OCI-LY1 (cell line): ENCODE measurements at regions not wholly inside any gene's neighbourhood (a gene's known extent, or its start where the extent isn't known, plus 50 kb on each side); places are given as distances from the start of the nearest gene placed in this dataset.

Experiments used
- H2AFZ ChIP-seq: fragments of 200-600 bp; sonication (generic), shearing (Covaris generic); 2 replicates; pipeline ENCODE4 v1.6.0; 2014; ENCODE audit warnings: antibody characterized with exemption, mild to moderate bottlenecking, low read length
- H3F3A ChIP-seq: fragments of 200-600 bp; sonication (generic), shearing (Covaris generic); 2 replicates; pipeline ENCODE4 v1.6.0; 2014; ENCODE audit warnings: mild to moderate bottlenecking, antibody characterized with exemption, low read length, moderate library complexity; ENCODE audit not compliant: insufficient read depth
- H3K27ac ChIP-seq: fragments of 200-600 bp; sonication (generic); 2 replicates; pipeline ENCODE4 v1.5.1; 2014; ENCODE audit warnings: low read length, mixed run types, mild to moderate bottlenecking, low read depth; ENCODE audit not compliant: poor library complexity, severe bottlenecking
- H3K27me3 ChIP-seq: fragments of 200-600 bp; sonication (generic); 2 replicates; pipeline ENCODE4 v1.6.0; 2014; ENCODE audit warnings: antibody characterized with exemption, mild to moderate bottlenecking, low read length, moderate library complexity; ENCODE audit not compliant: insufficient read depth
- H3K36me3 ChIP-seq: fragments of 200-600 bp; sonication (generic); 2 replicates; pipeline ENCODE4 v1.6.1; 2014; ENCODE audit warnings: mild to moderate bottlenecking, antibody characterized with exemption, low read length, moderate library complexity, mixed read lengths; ENCODE audit not compliant: insufficient read depth
- H3K4me1 ChIP-seq: fragments of 200-600 bp; sonication (generic); 2 replicates; pipeline ENCODE4 v1.5.1; 2014; ENCODE audit warnings: mild to moderate bottlenecking, low read length, moderate library complexity; ENCODE audit not compliant: insufficient read depth, severe bottlenecking
- H3K4me2 ChIP-seq: fragments of 200-600 bp; sonication (generic), shearing (Covaris generic); 2 replicates; pipeline ENCODE4 v1.6.1; 2014; ENCODE audit warnings: low read length
- H3K4me3 ChIP-seq: fragments of 200-600 bp; sonication (generic); 2 replicates; pipeline ENCODE4 v1.5.1; 2014; ENCODE audit warnings: low read length, low read depth, mild to moderate bottlenecking, mixed read lengths; ENCODE audit not compliant: poor library complexity, severe bottlenecking
- H3K79me2 ChIP-seq: fragments of 200-600 bp; shearing (Covaris generic); 2 replicates; pipeline ENCODE4 v1.6.1; 2016; ENCODE audit warnings: mixed run types, low read length, mixed read lengths; ENCODE audit not compliant: insufficient read depth
- H3K9ac ChIP-seq: fragments of 200-600 bp; sonication (generic), shearing (Covaris generic); 2 replicates; pipeline ENCODE4 v1.6.1; 2014; ENCODE audit warnings: mild to moderate bottlenecking, low read length, mixed read lengths
- H3K9me2 ChIP-seq: fragments of 200-600 bp; sonication (generic), shearing (Covaris generic); 2 replicates; pipeline ENCODE4 v1.6.1; 2014; ENCODE audit warnings: low read depth, mild to moderate bottlenecking, low read length, mixed read lengths
- H3K9me3 ChIP-seq: fragments of 200-600 bp; shearing (Covaris generic); 2 replicates; pipeline ENCODE4 v1.6.1; 2014; ENCODE audit warnings: low read length, mixed read lengths
- H4K20me1 ChIP-seq: fragments of 200-600 bp; sonication (generic), shearing (Covaris generic); 2 replicates; pipeline ENCODE4 v1.6.0; 2016; ENCODE audit warnings: mild to moderate bottlenecking, low read length; ENCODE audit not compliant: insufficient read depth
- EZH2 ChIP-seq: fragments of 200-600 bp; sonication (generic), shearing (Covaris generic); IDR thresholded peaks from 2 replicates; pipeline ENCODE4 v1.8.0; 2017; ENCODE audit warnings: borderline replicate concordance, mixed run types, mild to moderate bottlenecking, antibody characterized with exemption, low read length, moderate library complexity, mixed read lengths
- TF ChIP-seq, protein P1 (sequence below): fragments of 200-600 bp; sonication (generic), shearing (Covaris generic); IDR thresholded peaks from 2 replicates; pipeline ENCODE4 v1.5.1; 2017; ENCODE audit warnings: mild to moderate bottlenecking, antibody characterized with exemption, low read length, moderate library complexity, mixed read lengths

DNA sequence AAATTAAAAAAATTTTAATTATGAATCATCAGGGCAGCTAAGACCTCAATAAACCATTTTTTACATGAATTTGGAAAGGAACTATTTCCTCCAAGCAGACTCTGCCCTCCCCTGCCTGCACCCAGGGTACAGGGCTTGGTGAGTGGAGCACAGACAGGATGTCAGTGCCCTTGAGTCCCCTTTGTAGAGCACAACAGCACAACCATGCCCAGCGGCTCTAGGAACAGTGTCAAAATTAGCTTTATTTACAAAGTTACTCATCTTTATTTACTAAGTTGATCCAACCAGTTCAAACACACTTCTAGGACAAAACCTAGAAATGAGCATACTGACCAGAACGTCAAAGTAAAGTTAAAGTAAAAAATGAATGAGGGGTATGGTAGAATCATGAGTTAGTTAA lies 90.6 kb upstream of the TSC22D2 start:
- no peak overlapping the region for H3K9ac ChIP-seq
- no peaks in the 10 kb centered on the region for H3K9me2 ChIP-seq
- H3K4me2 ChIP-seq: no peak overlapping the region
- no peak overlapping the region for H2AFZ ChIP-seq
- no peaks in the 10 kb centered on the region for H3K79me2 ChIP-seq
- no peak overlapping the region for H3K27ac ChIP-seq
- TF ChIP-seq EZH2: no peak
- TF ChIP-seq, protein P1, sequence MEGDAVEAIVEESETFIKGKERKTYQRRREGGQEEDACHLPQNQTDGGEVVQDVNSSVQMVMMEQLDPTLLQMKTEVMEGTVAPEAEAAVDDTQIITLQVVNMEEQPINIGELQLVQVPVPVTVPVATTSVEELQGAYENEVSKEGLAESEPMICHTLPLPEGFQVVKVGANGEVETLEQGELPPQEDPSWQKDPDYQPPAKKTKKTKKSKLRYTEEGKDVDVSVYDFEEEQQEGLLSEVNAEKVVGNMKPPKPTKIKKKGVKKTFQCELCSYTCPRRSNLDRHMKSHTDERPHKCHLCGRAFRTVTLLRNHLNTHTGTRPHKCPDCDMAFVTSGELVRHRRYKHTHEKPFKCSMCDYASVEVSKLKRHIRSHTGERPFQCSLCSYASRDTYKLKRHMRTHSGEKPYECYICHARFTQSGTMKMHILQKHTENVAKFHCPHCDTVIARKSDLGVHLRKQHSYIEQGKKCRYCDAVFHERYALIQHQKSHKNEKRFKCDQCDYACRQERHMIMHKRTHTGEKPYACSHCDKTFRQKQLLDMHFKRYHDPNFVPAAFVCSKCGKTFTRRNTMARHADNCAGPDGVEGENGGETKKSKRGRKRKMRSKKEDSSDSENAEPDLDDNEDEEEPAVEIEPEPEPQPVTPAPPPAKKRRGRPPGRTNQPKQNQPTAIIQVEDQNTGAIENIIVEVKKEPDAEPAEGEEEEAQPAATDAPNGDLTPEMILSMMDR: no peak
- no peak overlapping the region for H3K4me3 ChIP-seq
- H3F3A ChIP-seq: no peaks in the 10 kb centered on the region
- H3K9me3 ChIP-seq: no peaks in the 10 kb centered on the region
- H3K4me1 ChIP-seq: no peaks in the 10 kb centered on the region
- H3K27me3 ChIP-seq: 0 out of 2 replicates have a peak, but pooled peaks cover 6% of the 10 kb centered on the region
- H3K36me3 ChIP-seq: no peaks in the 10 kb centered on the region
- H4K20me1 ChIP-seq: no peaks in the 10 kb centered on the region

DNA sequence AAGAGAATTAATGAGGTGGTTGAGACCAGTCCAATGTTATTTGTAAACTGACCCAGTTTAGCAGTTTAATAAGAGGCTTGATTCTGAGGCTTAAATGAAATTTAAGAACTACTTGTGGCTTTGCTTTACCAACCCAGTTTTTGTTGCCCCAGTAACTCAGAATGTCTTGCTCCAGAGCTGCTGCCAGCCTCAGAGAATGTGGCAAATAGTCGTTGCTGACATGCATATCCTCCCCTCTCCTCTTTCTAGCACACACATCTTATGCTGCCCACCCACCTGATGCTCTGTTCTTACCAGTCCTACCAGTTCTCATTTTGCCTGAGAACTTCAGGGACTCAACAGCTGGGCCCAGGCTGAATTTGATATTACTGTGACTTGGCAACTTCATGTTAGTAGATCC lies 92.4 kb upstream of the TSC22D2 start:
- H3K4me3 ChIP-seq: no peak overlapping the region
- no peaks in the 10 kb centered on the region for H3K9me2 ChIP-seq
- no peaks in the 10 kb centered on the region for H3K9me3 ChIP-seq
- H3K27me3 ChIP-seq: 0 out of 2 replicates have a peak, but pooled peaks cover 6% of the 10 kb centered on the region
- no peaks in the 10 kb centered on the region for H3K4me1 ChIP-seq
- H3K9ac ChIP-seq: no peak overlapping the region
- no peak overlapping the region for H2AFZ ChIP-seq
- H3K79me2 ChIP-seq: no peaks in the 10 kb centered on the region
- H4K20me1 ChIP-seq: no peaks in the 10 kb centered on the region
- no peak for TF ChIP-seq EZH2
- TF ChIP-seq, protein P1: no peak
- H3K4me2 ChIP-seq: no peak overlapping the region
- H3K36me3 ChIP-seq: no peaks in the 10 kb centered on the region
- H3K27ac ChIP-seq: no peak overlapping the region
- no peaks in the 10 kb centered on the region for H3F3A ChIP-seq

GRCh38 chr3:150314248-150315004 lies 93.7 kb upstream of the TSC22D2 start:
- no peaks in the 10 kb centered on the region for H3K9me3 ChIP-seq
- TF ChIP-seq, protein P1: no peak
- no peak for TF ChIP-seq EZH2
- no peak overlapping the region for H3K4me2 ChIP-seq
- no peaks in the 10 kb centered on the region for H3F3A ChIP-seq
- H3K4me1 ChIP-seq: no peaks in the 10 kb centered on the region
- H3K36me3 ChIP-seq: no peaks in the 10 kb centered on the region
- no peak overlapping the region for H3K27ac ChIP-seq
- 0 out of 2 replicates have a peak, but pooled peaks cover 6% of the 10 kb centered on the region for H3K27me3 ChIP-seq
- no peaks in the 10 kb centered on the region for H4K20me1 ChIP-seq
- H3K9ac ChIP-seq: no peak overlapping the region
- H3K9me2 ChIP-seq: no peaks in the 10 kb centered on the region
- H3K4me3 ChIP-seq: no peak overlapping the region
- H3K79me2 ChIP-seq: no peaks in the 10 kb centered on the region
- no peak overlapping the region for H2AFZ ChIP-seq
